ENCODE measurements at regions not wholly inside any gene's neighbourhood (a gene's known extent, or its start where the extent isn't known, plus 50 kb on each side); places are given as distances from the start of the nearest gene placed in this dataset.

DNA sequence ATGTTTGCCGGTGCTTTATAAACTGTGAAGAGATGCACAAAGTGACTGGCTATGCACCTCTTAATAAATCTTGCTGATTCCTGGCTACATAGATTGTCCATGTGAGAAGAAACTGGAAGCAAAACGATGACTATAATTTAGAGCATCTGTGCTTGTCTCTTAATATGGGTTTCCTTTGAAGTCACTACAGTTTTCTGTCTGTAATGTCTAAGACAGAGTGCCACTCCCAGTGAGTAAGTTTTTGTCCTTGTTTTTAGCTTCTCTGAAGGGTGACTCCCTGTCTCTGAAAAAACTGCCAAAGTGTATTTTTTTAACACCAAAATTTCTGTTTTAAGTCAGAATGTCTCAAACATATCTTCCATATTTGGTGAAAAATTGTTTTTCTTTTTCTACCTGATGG is 175.1 kb downstream of the FASLG start:
- TF ChIP-seq CTCF (IDR thresholded peaks at IDR 0.05; ENCODE audit: poor library complexity): no peak
- TF ChIP-seq EZH2phosphoT487 (IDR thresholded peaks at IDR 0.05; ENCODE audit: low read depth, severe bottlenecking, unreplicated experiment): no peak
- no peak for TF ChIP-seq EZH2 (IDR thresholded peaks at IDR 0.05; ENCODE audit: borderline replicate concordance)
